HL-60/S4 treated with retinoic acid at 250 ng/mL for 4 days and 3 days (cell line): ENCODE measurements at regions not wholly inside any gene's neighbourhood (a gene's known extent, or its start where the extent isn't known, plus 50 kb on each side); places are given as distances from the start of the nearest gene placed in this dataset.

Experiments used
- in situ Hi-C: fragments of 300-500 bp; cut with MboI; formaldehyde crosslinking; loops from 2 replicates; pipeline ENCODE4 v1.7.0; 2022; ENCODE audit warnings: low sequenced_read_pairs

GRCh38 chr21:35672313-35672712 is 388.0 kb downstream of the SETD4 start:
- in situ Hi-C loops: no loop called here

GRCh38 chr21:35664683-35665082 is 395.6 kb downstream of the SETD4 start:
- in situ Hi-C loops: no loop called here

- in situ Hi-C loops: no loop called here
Observed at GRCh38 chr21:35663856-35664606, 396.3 kb downstream of the SETD4 start.

- in situ Hi-C loops: no loop called here
Observed at GRCh38 chr21:35658242-35658641, 402.1 kb downstream of the SETD4 start.

GRCh38 chr21:35652872-35653271 is 407.5 kb downstream of the SETD4 start:
- in situ Hi-C loops: no loop called here

GRCh38 chr21:35652196-35652595 is 408.1 kb downstream of the SETD4 start:
- in situ Hi-C loops: no loop called here

- in situ Hi-C loops: no loop called here
Observed at GRCh38 chr21:35651196-35651595, 409.1 kb downstream of the SETD4 start.

GRCh38 chr21:35649186-35649585 is 411.1 kb downstream of the SETD4 start:
- in situ Hi-C loops: no loop called here

- in situ Hi-C loops: no loop called here
Observed at GRCh38 chr21:35648512-35648911, 411.8 kb downstream of the SETD4 start.

GRCh38 chr21:35646606-35647005 is 413.7 kb downstream of the SETD4 start:
- in situ Hi-C loops: no loop called here

- in situ Hi-C loops: no loop called here
Observed at GRCh38 chr21:35645991-35646390, 414.3 kb downstream of the SETD4 start.

GRCh38 chr21:35644523-35644922 is 415.8 kb downstream of the SETD4 start:
- in situ Hi-C loops: no loop called here

- in situ Hi-C loops: no loop called here
Observed at GRCh38 chr21:35643176-35643575, 417.1 kb downstream of the SETD4 start.

- in situ Hi-C loops: no loop called here
Observed at GRCh38 chr21:35641271-35642016, 418.9 kb downstream of the SETD4 start.

- in situ Hi-C loops: no loop called here
Observed at GRCh38 chr21:35637431-35637830, 422.9 kb downstream of the SETD4 start.

- in situ Hi-C loops: no loop called here
Observed at GRCh38 chr21:35635994-35636393, 424.3 kb downstream of the SETD4 start.

- in situ Hi-C loops: no loop called here
Observed at GRCh38 chr21:35635261-35635660, 425.1 kb downstream of the SETD4 start.

- in situ Hi-C loops: no loop called here
Observed at GRCh38 chr21:35633501-35633900, 426.8 kb downstream of the SETD4 start.

GRCh38 chr21:35632711-35633110 is 427.6 kb downstream of the SETD4 start:
- in situ Hi-C loops: no loop called here

- in situ Hi-C loops: no loop called here
Observed at GRCh38 chr21:35628316-35628715, 432.0 kb downstream of the SETD4 start.

GRCh38 chr21:35627462-35627861 is 432.9 kb downstream of the SETD4 start:
- in situ Hi-C loops: no loop called here

- in situ Hi-C loops: no loop called here
Observed at GRCh38 chr21:35625576-35625975, 434.8 kb downstream of the SETD4 start.
